CD4-positive, alpha-beta T cell (primary cell): ENCODE measurements at regions not wholly inside any gene's neighbourhood (a gene's known extent, or its start where the extent isn't known, plus 50 kb on each side); places are given as distances from the start of the nearest gene placed in this dataset.

Experiments
- ATAC-seq: fragments of 200-7000 bp; cut with Tn5 transposase; one replicate; pipeline ENCODE4 v1.10.0; 2022; ENCODE audit warnings: mild to moderate bottlenecking; ENCODE audit not compliant: poor library complexity
- CTCF ChIA-PET: fragments of 350-600 bp; sonication (Branson Sonifier 250); formaldehyde crosslinking; loops from one replicate; lab custom pipeline; 2021; ENCODE audit warnings: antibody characterized with exemption, inconsistent platforms; lab: Charles Lee
- POLR2A ChIA-PET: fragments of 350-600 bp; sonication (Branson Sonifier 250); formaldehyde crosslinking; loops from one replicate; lab custom pipeline; 2021; ENCODE audit warnings: antibody characterized with exemption, inconsistent platforms; lab: Charles Lee
- DNase-seq, 14 experiments: peaks; one replicate each; pipeline ENCODE4 v3.0.0-alpha.2; 2013 to 2020; ENCODE audit warnings: mixed read lengths in 2 of 14
- H3K27ac ChIP-seq, 2 donors: one replicate each; pipeline versions ENCODE4 v1.5.1 to v1.7.0; 2013; ENCODE audit warnings: low read length in 2 of 2, low read depth in 1 of 2, mild to moderate bottlenecking in 1 of 2
- H3K27me3 ChIP-seq, 2 experiments: 1 replicate in 1 of 2; 2 replicates in 1 of 2; pipeline versions ENCODE4 v1.6.1 to v1.7.0; 2013; ENCODE audit warnings: low read length in 2 of 2, control low read depth in 1 of 2, mild to moderate bottlenecking in 1 of 2, moderate library complexity in 1 of 2; ENCODE audit not compliant: insufficient read depth in 2 of 2, control insufficient read depth in 1 of 2
- H3K36me3 ChIP-seq: one replicate; pipeline ENCODE4 v1.6.1; 2013; ENCODE audit warnings: low read length, control low read depth; ENCODE audit not compliant: insufficient read depth
- H3K4me1 ChIP-seq: one replicate; pipeline ENCODE4 v1.6.1; 2013; ENCODE audit warnings: low read length, control low read depth; ENCODE audit not compliant: insufficient read depth
- H3K4me3 ChIP-seq: one replicate; pipeline ENCODE4 v1.5.1; 2013; ENCODE audit warnings: mild to moderate bottlenecking, low read length, moderate library complexity
- H3K9me3 ChIP-seq, 2 experiments: 1 replicate in 1 of 2; 2 replicates in 1 of 2; pipeline versions ENCODE4 v1.6.1 to v1.7.0; 2013; ENCODE audit warnings: low read length in 2 of 2, mild to moderate bottlenecking in 2 of 2, control low read depth in 1 of 2, moderate library complexity in 1 of 2; ENCODE audit not compliant: control insufficient read depth in 1 of 2, insufficient read depth in 1 of 2
- H3K27ac Mint-ChIP-seq: one replicate; pipeline ENCODE4 v1.8.0; 2020; ENCODE audit warnings: mixed read lengths
- H3K27me3 Mint-ChIP-seq: one replicate; pipeline ENCODE4 v1.8.0; 2021; ENCODE audit warnings: mixed read lengths
- H3K36me3 Mint-ChIP-seq: one replicate; pipeline ENCODE4 v1.8.0; 2021; ENCODE audit warnings: low read depth, mixed read lengths
- H3K4me1 Mint-ChIP-seq: one replicate; pipeline ENCODE4 v1.8.0; 2021; ENCODE audit warnings: low read depth, mixed read lengths
- H3K4me3 Mint-ChIP-seq: one replicate; pipeline ENCODE4 v1.8.0; 2020; ENCODE audit warnings: mild to moderate bottlenecking, mixed read lengths
- H3K9me3 Mint-ChIP-seq: one replicate; pipeline ENCODE4 v1.8.0; 2020; ENCODE audit warnings: mixed read lengths
- CTCF ChIP-seq: fragments of 200-600 bp; IDR thresholded peaks from one replicate; pipeline ENCODE4 v1.8.0; 2022; ENCODE audit warnings: antibody characterized with exemption, mild to moderate bottlenecking
- intact Hi-C, 2 experiments: fragments of 100-400 bp; cut with DNase I in 1 of 2; cut with micrococcal nuclease in 1 of 2; formaldehyde crosslinking; loops; one replicate each; pipeline versions ENCODE4 v1.15.1 to v1.9.0; 2023 to 2025; cut with DNase I, micrococcal nuclease

GRCh38 chr13:71374471-71375049 is 492.4 kb downstream of the DACH1 start:
- no peaks in the 10 kb centered on the region for H3K27me3 Mint-ChIP-seq
- H3K9me3 Mint-ChIP-seq, result peaks cover under 1% of the 10 kb centered on the region

GRCh38 chr13:71368336-71368735 is 498.7 kb downstream of the DACH1 start:
- no peaks in the 10 kb centered on the region for H3K27me3 Mint-ChIP-seq
- CTCF ChIA-PET, result interaction anchor here (0.6 kb wide), 2 partner anchors 43 to 126 kb away, joined by 3 to 5 read pairs; no protein-coding TSS in a partner anchor
- H3K27ac Mint-ChIP-seq, result no peak overlapping the region
- Histone ChIP-seq H3K27me3 (no peaks in the 10 kb centered on the region), H3K9me3 (peaks cover 0 to 4% of the 10 kb centered on the region in 2 experiments), H3K4me1 (no peaks in the 10 kb centered on the region), H3K27ac (no peak overlapping the region), H3K36me3 (no peaks in the 10 kb centered on the region), H3K4me3 (no peak overlapping the region)
- no peak for TF ChIP-seq CTCF
- no peaks in the 10 kb centered on the region for H3K36me3 Mint-ChIP-seq
- no peak overlapping the region for H3K4me3 Mint-ChIP-seq
- no peaks in the 10 kb centered on the region for H3K4me1 Mint-ChIP-seq
- DNase-seq (no peak), ATAC-seq (no peak)
- intact Hi-C loops, result no loop called here
- H3K9me3 Mint-ChIP-seq, result peaks cover 2% of the 10 kb centered on the region
- POLR2A ChIA-PET, result no interaction called here

More at GRCh38 chr13:71374471-71375049, 492.4 kb downstream of the DACH1 start:
- H3K36me3 Mint-ChIP-seq, result no peaks in the 10 kb centered on the region
- no peak overlapping the region for H3K27ac Mint-ChIP-seq
- Histone ChIP-seq H3K36me3 (no peaks in the 10 kb centered on the region), H3K9me3 (no peaks in the 10 kb centered on the region), H3K27me3 (no peaks in the 10 kb centered on the region), H3K4me3 (no peak overlapping the region), H3K27ac (no peak overlapping the region), H3K4me1 (no peaks in the 10 kb centered on the region)
- ATAC-seq (no peak), DNase-seq (no peak)
- TF ChIP-seq CTCF, result no peak
- intact Hi-C loops, result no loop called here
- H3K4me1 Mint-ChIP-seq, result no peaks in the 10 kb centered on the region
- CTCF ChIA-PET, result no interaction called here
- POLR2A ChIA-PET, result no interaction called here
- H3K4me3 Mint-ChIP-seq, result no peak overlapping the region

GRCh38 chr13:71360041-71360440 is 507.0 kb downstream of the DACH1 start:
- POLR2A ChIA-PET, result no interaction called here
- H3K4me1 Mint-ChIP-seq, result no peaks in the 10 kb centered on the region
- H3K9me3 Mint-ChIP-seq, result no peaks in the 10 kb centered on the region

More at GRCh38 chr13:71360041-71360440, 507.0 kb downstream of the DACH1 start:
- no peaks in the 10 kb centered on the region for H3K36me3 Mint-ChIP-seq
- DNase-seq, result no peak
- H3K27ac ChIP-seq, result no peak overlapping the region
- CTCF ChIA-PET, result no interaction called here
- H3K4me3 ChIP-seq, result no peak overlapping the region
- H3K36me3 ChIP-seq, result no peaks in the 10 kb centered on the region
- TF ChIP-seq CTCF, result no peak
- H3K27ac Mint-ChIP-seq, result no peak overlapping the region
- intact Hi-C loops, result no loop called here
- no peaks in the 10 kb centered on the region for H3K4me1 ChIP-seq
- no peaks in the 10 kb centered on the region for H3K27me3 ChIP-seq
- H3K27me3 Mint-ChIP-seq, result no peaks in the 10 kb centered on the region
- ATAC-seq, result no peak
- peaks cover 0 to 4% of the 10 kb centered on the region in 2 experiments for H3K9me3 ChIP-seq
- no peak overlapping the region for H3K4me3 Mint-ChIP-seq
